SJCRH30 (cell line): ENCODE measurements at regions not wholly inside any gene's neighbourhood (a gene's known extent, or its start where the extent isn't known, plus 50 kb on each side); places are given as distances from the start of the nearest gene placed in this dataset.

Experiments
- DNase-seq, 2 experiments: peaks; one replicate each; pipeline ENCODE4 v3.0.0-alpha.2; 2015 to 2020
- H3K27ac ChIP-seq: fragments of 250-450 bp; sonication (Bioruptor Pico); 2 replicates; pipeline ENCODE4 v1.5.1; 2020; ENCODE audit warnings: mild to moderate bottlenecking, moderate library complexity
- H3K27me3 ChIP-seq: fragments of 250-450 bp; sonication (Bioruptor Pico); 2 replicates; pipeline ENCODE4 v1.5.1; 2020; ENCODE audit warnings: mild to moderate bottlenecking, moderate library complexity
- H3K36me3 ChIP-seq: fragments of 250-450 bp; sonication (Bioruptor Pico); 2 replicates; pipeline ENCODE4 v1.5.1; 2020; ENCODE audit warnings: mild to moderate bottlenecking, moderate library complexity
- H3K4me1 ChIP-seq: fragments of 250-450 bp; sonication (Bioruptor Pico); 2 replicates; pipeline ENCODE4 v1.5.1; 2020; ENCODE audit warnings: mild to moderate bottlenecking, moderate library complexity
- H3K4me3 ChIP-seq: fragments of 250-450 bp; sonication (Bioruptor Pico); 2 replicates; pipeline ENCODE4 v1.5.1; 2020; ENCODE audit warnings: mild to moderate bottlenecking, moderate library complexity
- H3K9me3 ChIP-seq: fragments of 250-450 bp; sonication (Bioruptor Pico); replicated peaks from 2 replicates; pipeline ENCODE4 v1.5.1; 2020; ENCODE audit warnings: mild to moderate bottlenecking, moderate library complexity

DNA sequence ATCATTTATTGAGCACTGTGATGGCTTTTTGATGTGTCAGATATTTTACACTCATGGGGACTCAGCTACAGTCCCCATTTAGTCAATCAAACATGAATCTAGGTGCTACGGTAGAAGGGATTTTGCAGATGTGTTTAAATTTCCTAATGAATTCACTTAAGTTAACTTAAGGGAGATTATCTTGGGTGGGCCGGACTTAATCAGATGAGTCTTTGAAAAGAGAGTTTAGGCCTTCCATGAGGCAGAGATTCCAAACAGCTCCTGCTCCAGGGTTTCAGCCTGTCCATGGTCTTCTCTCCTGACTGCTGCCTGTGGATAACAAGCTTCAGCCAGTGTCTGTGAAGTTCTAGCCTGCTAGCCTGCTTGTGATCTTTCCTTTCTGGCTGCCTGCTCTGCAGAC, 202.4 kb downstream of the IDS start:
- no peak overlapping the region for H3K4me3 ChIP-seq
- H3K27ac ChIP-seq = no peak overlapping the region
- H3K4me1 ChIP-seq = no peaks in the 10 kb centered on the region
- H3K36me3 ChIP-seq = no peaks in the 10 kb centered on the region
- H3K27me3 ChIP-seq = no peaks in the 10 kb centered on the region
- H3K9me3 ChIP-seq = no peaks in the 10 kb centered on the region
- no peak for DNase-seq

DNA sequence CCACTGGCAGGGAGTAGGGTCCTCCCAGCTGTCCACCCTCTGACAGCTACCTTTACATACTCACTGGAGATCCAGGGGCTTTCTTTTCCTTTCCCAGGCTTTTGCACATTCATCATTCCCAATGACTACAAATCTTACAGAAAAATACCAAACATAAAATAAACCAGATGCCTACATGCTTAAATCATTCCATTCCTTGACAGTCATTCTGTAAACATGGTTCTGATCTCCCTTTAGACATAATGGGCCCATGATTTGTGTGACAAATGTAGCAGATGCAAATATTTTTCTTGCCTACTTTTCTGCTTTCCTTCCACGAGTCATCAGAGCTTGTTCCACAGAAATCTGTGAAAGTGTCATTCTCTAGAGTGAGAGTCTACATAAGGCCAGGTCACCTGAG, 207.0 kb downstream of the IDS start:
- no peak overlapping the region for H3K4me3 ChIP-seq
- no peaks in the 10 kb centered on the region for H3K27me3 ChIP-seq
- DNase-seq = no peak
- no peaks in the 10 kb centered on the region for H3K36me3 ChIP-seq
- no peak overlapping the region for H3K27ac ChIP-seq
- H3K9me3 ChIP-seq = no peaks in the 10 kb centered on the region
- H3K4me1 ChIP-seq = no peaks in the 10 kb centered on the region

DNA sequence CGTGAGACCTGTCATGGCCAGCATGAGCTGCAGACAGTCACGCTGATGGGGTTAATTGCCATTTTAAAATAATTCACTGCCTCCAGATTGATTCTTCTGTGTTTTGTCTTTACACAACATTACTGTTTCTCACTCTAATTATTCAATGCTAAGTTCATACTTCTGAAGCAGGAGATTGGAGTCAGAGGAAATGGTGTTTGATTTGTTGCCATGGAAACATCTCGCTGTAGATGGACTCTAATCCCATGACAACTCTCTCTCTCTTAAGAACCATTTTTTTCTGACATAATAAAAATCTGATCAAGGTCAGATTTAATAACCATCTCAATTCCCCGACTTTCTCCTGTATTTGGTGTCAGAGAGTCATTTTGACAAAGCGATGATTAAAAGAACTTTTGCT, 209.0 kb downstream of the IDS start:
- Histone ChIP-seq H3K27me3 (no peaks in the 10 kb centered on the region), H3K36me3 (no peaks in the 10 kb centered on the region), H3K4me3 (no peak overlapping the region), H3K27ac (no peak overlapping the region), H3K4me1 (no peaks in the 10 kb centered on the region), H3K9me3 (no peaks in the 10 kb centered on the region)
- no peak for DNase-seq

DNA sequence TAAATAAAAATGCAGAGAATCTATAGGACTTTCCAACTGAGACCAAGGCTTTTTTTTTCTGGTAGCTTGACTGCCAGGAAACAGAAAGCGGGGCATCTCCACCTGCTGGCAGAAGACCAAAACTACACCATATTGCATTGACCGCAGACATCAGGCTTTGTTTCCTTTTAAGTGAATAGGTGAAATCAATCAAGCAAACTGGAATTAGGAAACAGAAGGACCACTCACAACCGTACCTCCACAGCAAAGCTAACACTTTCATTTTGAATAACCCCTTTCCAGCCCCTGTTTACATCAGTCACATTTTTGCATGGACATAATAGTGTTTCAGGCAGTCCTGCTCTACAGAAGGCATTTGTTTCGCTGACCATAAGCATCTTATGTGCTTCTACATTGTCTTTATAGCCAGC, 218.2 kb downstream of the IDS start:
- H3K9me3 ChIP-seq = no peaks in the 10 kb centered on the region
- H3K4me3 ChIP-seq = no peak overlapping the region
- H3K4me1 ChIP-seq = no peaks in the 10 kb centered on the region
- DNase-seq = peak in 1 of 2 experiments; percentile 58
- no peaks in the 10 kb centered on the region for H3K27me3 ChIP-seq
- no peak overlapping the region for H3K27ac ChIP-seq
- no peaks in the 10 kb centered on the region for H3K36me3 ChIP-seq

DNA sequence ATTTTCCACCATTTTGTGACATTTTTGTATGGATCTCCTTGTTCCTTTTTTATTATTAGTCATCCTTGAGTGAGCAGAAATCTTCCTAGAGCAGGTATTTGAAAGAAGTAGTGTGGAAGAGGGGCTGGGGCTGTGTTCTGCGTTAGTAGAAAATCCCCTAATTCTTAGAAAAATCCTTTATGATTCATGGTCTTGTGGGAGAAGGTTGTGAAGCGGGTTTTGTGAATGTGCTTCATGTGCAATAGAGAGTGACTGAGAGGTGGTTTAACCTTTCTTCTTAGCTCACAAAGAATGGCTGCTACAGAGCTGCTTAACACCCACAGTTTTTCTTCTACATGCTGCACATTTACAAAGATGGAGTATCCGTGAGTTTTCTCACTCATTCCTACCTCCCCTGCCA, 220.5 kb downstream of the IDS start:
- no peaks in the 10 kb centered on the region for H3K36me3 ChIP-seq
- H3K9me3 ChIP-seq = no peaks in the 10 kb centered on the region
- no peaks in the 10 kb centered on the region for H3K27me3 ChIP-seq
- no peak overlapping the region for H3K4me3 ChIP-seq
- DNase-seq = no peak
- H3K27ac ChIP-seq = no peak overlapping the region
- H3K4me1 ChIP-seq = no peaks in the 10 kb centered on the region

DNA sequence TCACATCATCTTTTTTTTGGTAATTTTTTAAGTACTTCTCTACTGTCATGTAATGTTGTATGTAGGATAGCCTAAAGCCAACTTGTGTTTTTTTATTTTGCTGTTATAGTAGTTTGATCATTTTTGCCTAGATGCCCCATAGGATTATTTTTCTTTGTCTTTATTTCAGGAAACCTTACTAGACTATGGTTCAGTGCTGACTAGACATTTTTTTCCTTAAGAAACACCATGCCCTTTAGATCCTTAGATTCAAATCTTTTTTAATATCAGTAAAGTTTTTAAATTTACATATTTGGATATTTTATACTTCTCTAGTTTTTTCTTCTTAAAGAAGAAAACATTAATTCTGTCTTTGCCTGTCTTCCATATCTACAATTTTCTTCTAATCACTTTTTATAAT, 221.3 kb downstream of the IDS start:
- Histone ChIP-seq H3K4me1 (no peaks in the 10 kb centered on the region), H3K4me3 (no peak overlapping the region), H3K9me3 (no peaks in the 10 kb centered on the region), H3K27ac (no peak overlapping the region), H3K27me3 (no peaks in the 10 kb centered on the region), H3K36me3 (no peaks in the 10 kb centered on the region)
- no peak for DNase-seq

DNA sequence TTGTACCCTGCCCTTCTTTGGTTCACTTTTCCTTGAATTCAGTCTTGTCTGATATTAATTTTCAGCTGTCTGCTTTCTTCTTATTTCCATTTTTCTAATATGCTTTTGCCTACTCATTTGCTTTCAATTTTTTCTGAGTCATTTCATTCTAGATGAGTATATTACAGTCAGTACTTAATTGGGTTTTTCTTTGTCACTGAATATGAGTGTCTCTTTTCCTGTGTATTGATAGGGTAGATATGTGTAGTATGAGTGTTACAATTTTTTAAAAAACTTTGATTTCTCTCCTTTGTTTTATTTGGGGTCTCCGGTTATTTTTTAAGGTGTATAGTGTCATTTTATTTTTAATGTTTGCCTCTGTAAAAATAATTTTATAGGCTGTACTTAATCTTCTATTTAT, 222.2 kb downstream of the IDS start:
- H3K4me1 ChIP-seq = no peaks in the 10 kb centered on the region
- no peaks in the 10 kb centered on the region for H3K27me3 ChIP-seq
- no peaks in the 10 kb centered on the region for H3K9me3 ChIP-seq
- DNase-seq = no peak
- no peak overlapping the region for H3K27ac ChIP-seq
- no peaks in the 10 kb centered on the region for H3K36me3 ChIP-seq
- H3K4me3 ChIP-seq = no peak overlapping the region

DNA sequence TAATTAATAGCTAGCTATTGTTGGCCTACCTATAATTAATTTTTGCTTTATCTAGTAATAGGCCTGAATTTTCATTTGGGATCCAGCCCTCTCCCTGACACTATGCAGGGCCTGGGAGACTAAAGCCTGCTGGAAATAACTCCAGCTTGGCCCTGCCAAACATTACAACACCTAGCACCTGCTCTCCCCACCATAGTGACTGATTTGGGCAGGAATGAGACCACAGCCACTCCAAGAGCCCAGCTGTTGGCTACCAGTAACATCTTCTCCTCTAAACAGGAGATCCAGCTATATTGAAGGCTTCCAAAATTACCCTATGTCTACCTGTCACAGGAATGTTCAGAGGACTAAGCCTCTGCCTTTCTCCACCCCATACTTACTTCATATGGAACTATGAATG, 225.1 kb downstream of the IDS start:
- Histone ChIP-seq H3K36me3 (no peaks in the 10 kb centered on the region), H3K4me3 (no peak overlapping the region), H3K4me1 (no peaks in the 10 kb centered on the region), H3K27me3 (no peaks in the 10 kb centered on the region), H3K9me3 (no peaks in the 10 kb centered on the region), H3K27ac (no peak overlapping the region)
- no peak for DNase-seq

DNA sequence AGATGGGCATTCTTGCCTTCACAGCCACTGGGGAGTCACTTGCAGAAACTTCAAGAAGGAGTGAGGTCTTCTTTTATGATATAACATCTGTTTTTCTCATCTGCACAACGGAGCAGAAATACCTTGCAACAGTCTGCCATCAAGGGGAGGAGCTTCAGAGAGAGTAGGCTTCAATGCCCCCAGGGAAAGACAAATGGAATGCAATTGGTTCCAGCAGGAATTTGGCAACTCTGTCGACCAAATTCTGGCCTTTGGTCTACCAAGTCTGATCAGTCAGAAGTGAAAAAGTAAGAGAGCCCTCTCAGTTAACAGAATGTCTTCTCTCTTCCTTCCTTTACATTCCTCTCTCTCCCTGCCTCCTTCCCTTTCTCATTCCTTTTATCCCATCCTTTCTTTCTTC, 229.3 kb downstream of the IDS start:
- no peaks in the 10 kb centered on the region for H3K4me1 ChIP-seq
- no peaks in the 10 kb centered on the region for H3K9me3 ChIP-seq
- no peaks in the 10 kb centered on the region for H3K27me3 ChIP-seq
- H3K36me3 ChIP-seq = no peaks in the 10 kb centered on the region
- DNase-seq = no peak
- H3K27ac ChIP-seq = no peak overlapping the region
- H3K4me3 ChIP-seq = no peak overlapping the region

DNA sequence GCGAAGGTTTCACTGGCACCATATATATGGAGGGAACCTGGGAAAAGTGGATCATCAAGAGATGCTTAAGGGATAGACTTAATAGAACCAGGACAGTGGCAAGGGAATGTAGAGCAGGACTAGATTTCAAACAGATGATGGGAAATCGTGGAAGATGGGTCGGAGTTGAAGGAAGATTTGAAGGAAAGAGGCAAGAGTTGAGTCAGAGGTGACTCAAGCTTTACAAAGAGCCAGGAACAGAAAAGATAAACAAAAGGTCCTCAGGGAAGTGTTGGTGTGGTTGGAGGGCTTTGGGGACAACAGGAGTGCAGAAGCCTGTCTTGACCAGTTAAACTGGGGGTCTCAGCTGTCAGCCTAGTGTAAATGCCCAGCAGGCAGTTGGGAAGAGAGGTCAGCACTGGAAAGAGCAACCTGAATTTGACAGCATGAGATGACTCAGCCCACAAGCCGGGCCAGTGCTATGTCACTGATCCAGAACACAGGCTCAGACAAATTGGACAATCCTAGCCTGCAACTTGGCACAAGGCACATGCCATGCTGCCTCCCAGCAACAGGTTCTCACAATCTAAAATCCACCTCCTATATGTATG, 230.5 kb downstream of the IDS start:
- no peak for DNase-seq
- no peaks in the 10 kb centered on the region for H3K9me3 ChIP-seq
- no peak overlapping the region for H3K27ac ChIP-seq
- H3K36me3 ChIP-seq = no peaks in the 10 kb centered on the region
- no peaks in the 10 kb centered on the region for H3K27me3 ChIP-seq
- no peak overlapping the region for H3K4me3 ChIP-seq
- no peaks in the 10 kb centered on the region for H3K4me1 ChIP-seq

DNA sequence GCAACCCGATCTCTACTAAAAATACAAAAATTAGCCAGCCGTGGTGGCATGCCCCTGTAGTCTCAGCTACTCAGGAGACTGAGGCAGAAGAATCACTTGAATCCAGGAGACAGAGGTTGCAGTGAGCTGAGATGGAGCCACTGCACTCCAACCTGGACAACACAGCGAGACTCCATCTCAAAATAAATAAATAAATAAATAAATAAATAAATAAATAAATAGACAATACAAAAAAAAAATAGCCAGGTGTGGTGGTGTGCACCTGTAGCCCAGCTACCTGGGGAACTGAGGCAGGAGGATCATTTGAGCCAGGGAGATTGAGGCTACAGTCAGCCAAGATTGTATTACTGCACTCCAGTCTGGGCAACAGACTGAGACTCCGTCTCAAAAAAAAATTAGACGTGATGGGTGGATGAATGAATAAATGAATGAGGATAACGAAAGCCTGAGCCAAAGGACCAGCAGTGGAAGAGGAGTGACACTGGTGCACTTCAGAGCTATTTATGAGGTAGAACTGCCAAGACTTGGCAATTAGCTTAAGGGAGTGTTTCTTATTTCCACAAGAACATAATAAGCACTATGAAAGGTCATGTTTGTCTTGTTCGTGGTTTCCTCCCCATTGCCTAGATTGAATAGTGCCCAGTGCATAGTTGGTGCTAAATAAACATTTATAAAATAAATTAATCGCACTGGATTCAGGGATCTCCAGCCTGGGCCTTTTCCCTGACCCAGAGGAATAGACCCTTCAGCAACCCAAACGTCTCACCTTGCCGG, 232.2 kb downstream of the IDS start:
- no peak overlapping the region for H3K4me3 ChIP-seq
- no peak for DNase-seq

DNA sequence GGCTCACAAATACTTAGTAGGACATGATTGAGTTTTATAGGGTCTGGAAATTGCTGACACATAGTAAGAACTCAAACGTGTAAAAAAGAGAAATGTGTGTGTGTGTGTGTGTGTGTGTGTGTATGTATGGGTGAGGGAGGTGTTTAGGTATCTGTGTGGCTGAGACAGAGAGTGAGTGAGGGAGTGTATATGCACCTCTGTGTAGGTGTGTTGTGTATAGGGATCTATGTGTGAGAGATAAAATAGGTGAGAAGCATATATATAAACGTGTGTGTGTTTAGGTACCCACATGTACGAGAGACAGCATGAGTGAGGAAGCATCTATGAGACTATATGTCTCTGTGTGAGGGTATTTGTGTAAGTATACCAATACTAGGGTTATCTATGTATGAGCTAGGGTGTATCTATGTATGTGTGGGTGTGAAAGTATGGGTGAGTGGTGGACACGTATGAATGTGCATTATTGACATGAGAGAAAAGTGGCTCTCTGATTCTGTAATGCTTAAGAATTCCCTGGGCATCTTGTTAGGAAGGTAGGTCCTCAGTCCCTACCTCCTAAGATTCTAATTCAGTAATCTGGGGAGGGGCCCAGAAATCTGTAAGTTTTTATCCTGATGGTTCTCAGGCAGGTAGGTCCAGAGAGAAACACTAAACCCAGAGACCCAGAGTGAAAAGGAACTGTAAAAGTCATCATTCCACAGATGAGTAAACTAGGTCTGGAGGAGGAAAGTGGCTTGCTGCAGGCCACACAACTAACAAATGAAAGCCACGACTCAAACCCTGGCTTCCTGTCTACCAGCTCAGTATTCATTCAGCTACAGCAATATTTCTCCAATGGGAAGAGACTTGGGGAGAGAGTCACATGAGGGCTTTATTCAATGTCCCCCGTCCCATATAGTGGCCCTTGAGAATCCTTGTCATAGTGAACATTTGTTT, 237.0 kb downstream of the IDS start:
- no peaks in the 10 kb centered on the region for H3K36me3 ChIP-seq
- H3K4me3 ChIP-seq = no peak overlapping the region
- no peaks in the 10 kb centered on the region for H3K4me1 ChIP-seq
- no peak for DNase-seq
- H3K27ac ChIP-seq = no peak overlapping the region
- H3K9me3 ChIP-seq = no peaks in the 10 kb centered on the region
- H3K27me3 ChIP-seq = no peaks in the 10 kb centered on the region

More for the DNA sequence above, 232.2 kb downstream of the IDS start:
- no peaks in the 10 kb centered on the region for H3K9me3 ChIP-seq
- no peaks in the 10 kb centered on the region for H3K4me1 ChIP-seq
- no peak overlapping the region for H3K27ac ChIP-seq
- no peaks in the 10 kb centered on the region for H3K27me3 ChIP-seq
- no peaks in the 10 kb centered on the region for H3K36me3 ChIP-seq

DNA sequence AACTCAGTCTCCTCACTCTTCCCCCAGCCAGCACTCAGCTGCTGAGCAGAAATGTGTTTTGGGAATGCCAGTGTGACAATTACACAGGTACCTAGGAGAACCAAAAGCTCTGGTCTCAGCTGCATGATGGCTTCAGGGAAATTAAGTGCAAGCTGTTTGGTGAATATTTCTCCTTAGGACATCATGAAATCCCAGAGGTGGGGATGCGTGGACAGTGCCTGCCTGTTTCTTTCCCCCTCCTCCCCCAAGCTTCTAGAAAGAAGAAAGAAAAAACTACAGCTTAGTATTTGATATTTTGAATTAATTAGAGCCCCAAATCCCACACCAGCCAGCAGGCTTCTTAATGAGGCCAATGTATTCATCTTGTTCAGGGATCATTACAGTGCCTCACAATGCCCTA, 243.0 kb downstream of the IDS start:
- no peaks in the 10 kb centered on the region for H3K27me3 ChIP-seq
- H3K4me3 ChIP-seq = no peak overlapping the region
- no peaks in the 10 kb centered on the region for H3K9me3 ChIP-seq
- DNase-seq = no peak
- H3K36me3 ChIP-seq = no peaks in the 10 kb centered on the region
- H3K4me1 ChIP-seq = peaks cover 16% of the 10 kb centered on the region
- no peak overlapping the region for H3K27ac ChIP-seq

DNA sequence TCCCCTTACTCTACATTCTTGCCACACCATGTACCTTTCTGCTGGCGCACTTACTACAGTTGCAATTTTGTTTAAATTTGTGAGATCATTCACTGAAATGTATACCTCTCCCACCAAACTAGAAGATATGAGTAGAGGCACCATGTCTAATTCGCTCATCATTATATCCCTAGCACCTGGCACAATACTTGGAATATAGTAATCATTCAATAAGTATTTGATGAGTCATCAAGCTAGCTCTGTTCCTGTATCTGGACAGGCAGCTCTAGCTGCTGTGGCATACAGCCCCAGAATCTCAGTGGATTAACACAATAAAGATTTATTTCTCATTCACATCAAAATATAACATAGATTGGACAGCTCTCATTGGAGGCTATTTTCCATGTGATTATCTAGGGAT, 245.9 kb downstream of the IDS start:
- peak; percentile 24 to 60 for DNase-seq
- H3K4me1 ChIP-seq = peaks cover 16% of the 10 kb centered on the region
- peak overlapping the region; percentile 76 for H3K27ac ChIP-seq
- H3K9me3 ChIP-seq = no peaks in the 10 kb centered on the region
- H3K36me3 ChIP-seq = no peaks in the 10 kb centered on the region
- H3K4me3 ChIP-seq = no peak overlapping the region
- no peaks in the 10 kb centered on the region for H3K27me3 ChIP-seq

DNA sequence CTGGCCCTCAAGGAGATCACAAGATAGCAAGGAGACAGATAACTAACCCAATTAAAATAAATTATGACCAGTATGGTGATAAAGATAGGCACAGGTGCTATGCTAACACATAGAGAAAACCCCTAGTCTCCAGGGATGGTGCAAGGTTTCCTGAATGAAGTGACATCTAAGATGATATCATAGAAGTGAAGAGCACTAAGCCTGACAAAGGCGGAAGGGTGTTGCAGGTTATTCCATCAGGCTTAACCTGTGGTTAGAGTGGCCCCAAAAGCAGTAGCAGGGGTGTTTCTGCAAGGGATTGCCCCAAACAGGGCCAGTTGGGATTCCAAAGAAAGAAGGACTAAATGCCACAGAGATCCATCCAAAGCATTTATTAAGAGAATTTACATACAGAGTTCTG, 249.2 kb downstream of the IDS start:
- Histone ChIP-seq H3K4me1 (peaks cover 16% of the 10 kb centered on the region), H3K36me3 (no peaks in the 10 kb centered on the region), H3K9me3 (no peaks in the 10 kb centered on the region), H3K27ac (no peak overlapping the region), H3K4me3 (no peak overlapping the region), H3K27me3 (no peaks in the 10 kb centered on the region)
- DNase-seq = no peak
